Vagina (tissue), 2 donors: ENCODE measurements at regions not wholly inside any gene's neighbourhood (a gene's known extent, or its start where the extent isn't known, plus 50 kb on each side); places are given as distances from the start of the nearest gene placed in this dataset.
"Not testable (repeated sequence)": the region's sequence is repeated elsewhere in the genome, so short reads cannot be mapped to it uniquely, and the experiment has no call there.

ENCODE experiments used
- DNase-seq, 2 donors: peaks; one replicate each; pipeline ENCODE4 v3.0.0-alpha.2; 2017; ENCODE audit errors: extremely low spot score in 2 of 2
- H3K27ac ChIP-seq: fragments of 200-600 bp; sonication (generic); one replicate; pipeline ENCODE4 v1.5.1; 2019
- H3K27me3 ChIP-seq: fragments of 200-600 bp; sonication (generic); one replicate; pipeline ENCODE4 v1.5.1; 2019
- H3K36me3 ChIP-seq, 2 donors: fragments of 200-600 bp; sonication (generic); one replicate each; pipeline ENCODE4 v1.5.1; 2017 to 2019
- H3K4me1 ChIP-seq: fragments of 200-600 bp; sonication (generic); one replicate; pipeline ENCODE4 v1.5.1; 2019
- H3K4me3 ChIP-seq, 2 donors: fragments of 200-600 bp; sonication (generic); 1 replicate in 1 of 2; 2 replicates in 1 of 2; pipeline ENCODE4 v1.5.1; 2016 to 2019
- H3K9me3 ChIP-seq: fragments of 200-600 bp; sonication (generic); one replicate; pipeline ENCODE4 v1.5.1; 2019
- POLR2A ChIP-seq, 2 donors: fragments of 450-650 bp; IDR thresholded peaks; one replicate each; pipeline ENCODE4 v1.6.1; 2017; ENCODE audit warnings: antibody characterized with exemption in 2 of 2, mild to moderate bottlenecking in 2 of 2, moderate library complexity in 2 of 2
- POLR2AphosphoS5 ChIP-seq, 2 donors: sonication (generic); formaldehyde crosslinking; IDR thresholded peaks; one replicate each; pipeline ENCODE4 v1.9.0; 2017; ENCODE audit warnings: antibody characterized with exemption in 2 of 2, mild to moderate bottlenecking in 2 of 2, low read depth in 1 of 2; ENCODE audit not compliant: insufficient read depth in 1 of 2
- intact Hi-C: fragments of 100-400 bp; cut with DNase I; formaldehyde crosslinking; loops from one replicate; pipeline ENCODE4 v1.15.1; 2023
- TF ChIP-seq, protein P1 (sequence below), 3 experiments: fragments of 450-650 bp in 2 of 3; fragments of 200-600 bp in 1 of 3; sonication (generic) in 1 of 3; IDR thresholded peaks; one replicate each; pipeline ENCODE4 v1.5.1; 2017 to 2019; ENCODE audit warnings: antibody characterized with exemption in 3 of 3, mild to moderate bottlenecking in 2 of 3, moderate library complexity in 2 of 3

DNA sequence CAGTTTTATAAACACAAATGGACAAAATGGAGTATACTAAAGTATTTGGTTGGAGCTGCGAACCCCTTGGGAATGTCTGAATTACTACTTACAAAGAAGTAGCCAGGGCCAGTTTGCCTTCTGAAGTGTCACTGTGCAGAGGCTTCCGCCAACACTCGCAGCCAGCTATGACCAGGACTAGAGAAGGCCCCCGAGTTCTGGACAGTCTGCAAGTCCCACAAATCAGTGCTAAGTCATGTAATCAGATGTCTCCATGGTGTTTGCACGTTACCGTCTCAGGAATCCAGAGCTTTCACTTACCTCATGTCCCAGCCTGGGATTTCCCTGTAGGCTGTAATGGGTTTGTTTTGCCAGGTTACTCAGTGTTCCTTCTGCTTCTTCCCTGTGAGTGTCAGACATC lies 106.6 kb upstream of the SPAG17 start:
- DNase-seq: no peak
- H3K36me3 ChIP-seq: no peaks in the 10 kb centered on the region
- no peaks in the 10 kb centered on the region for H3K9me3 ChIP-seq
- no peaks in the 10 kb centered on the region for H3K4me1 ChIP-seq
- no peak for TF ChIP-seq POLR2AphosphoS5 (IDR thresholded peaks at IDR 0.05; ENCODE audit: insufficient read depth in 1 of 2, low read depth in 1 of 2)
- TF ChIP-seq POLR2A (IDR thresholded peaks at IDR 0.05): no peak
- TF ChIP-seq, protein P1, sequence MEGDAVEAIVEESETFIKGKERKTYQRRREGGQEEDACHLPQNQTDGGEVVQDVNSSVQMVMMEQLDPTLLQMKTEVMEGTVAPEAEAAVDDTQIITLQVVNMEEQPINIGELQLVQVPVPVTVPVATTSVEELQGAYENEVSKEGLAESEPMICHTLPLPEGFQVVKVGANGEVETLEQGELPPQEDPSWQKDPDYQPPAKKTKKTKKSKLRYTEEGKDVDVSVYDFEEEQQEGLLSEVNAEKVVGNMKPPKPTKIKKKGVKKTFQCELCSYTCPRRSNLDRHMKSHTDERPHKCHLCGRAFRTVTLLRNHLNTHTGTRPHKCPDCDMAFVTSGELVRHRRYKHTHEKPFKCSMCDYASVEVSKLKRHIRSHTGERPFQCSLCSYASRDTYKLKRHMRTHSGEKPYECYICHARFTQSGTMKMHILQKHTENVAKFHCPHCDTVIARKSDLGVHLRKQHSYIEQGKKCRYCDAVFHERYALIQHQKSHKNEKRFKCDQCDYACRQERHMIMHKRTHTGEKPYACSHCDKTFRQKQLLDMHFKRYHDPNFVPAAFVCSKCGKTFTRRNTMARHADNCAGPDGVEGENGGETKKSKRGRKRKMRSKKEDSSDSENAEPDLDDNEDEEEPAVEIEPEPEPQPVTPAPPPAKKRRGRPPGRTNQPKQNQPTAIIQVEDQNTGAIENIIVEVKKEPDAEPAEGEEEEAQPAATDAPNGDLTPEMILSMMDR (IDR thresholded peaks at IDR 0.05): no peak
- no peaks in the 10 kb centered on the region for H3K27me3 ChIP-seq
- no peak overlapping the region for H3K4me3 ChIP-seq
- H3K27ac ChIP-seq: no peak overlapping the region
- intact Hi-C loops: no loop called here

DNA sequence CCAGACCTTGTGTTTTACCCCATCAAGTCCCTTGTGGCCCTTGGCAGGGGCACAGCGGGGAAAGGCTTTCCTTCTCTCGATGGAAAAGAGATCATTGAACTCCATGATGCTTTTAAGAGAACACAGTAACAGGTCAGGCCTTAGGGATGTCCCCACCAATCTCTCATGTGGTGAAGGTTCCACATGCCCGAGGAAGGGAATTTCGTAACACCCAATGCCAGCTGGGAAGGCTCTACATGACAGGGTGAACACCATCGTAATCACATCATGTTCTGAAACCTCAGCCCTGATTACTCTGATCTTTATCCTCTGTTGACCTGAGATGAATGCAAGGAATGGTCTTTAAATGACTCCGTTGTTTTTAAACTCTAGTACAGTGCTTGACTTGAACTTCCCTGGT lies 105.5 kb upstream of the SPAG17 start:
- TF ChIP-seq POLR2AphosphoS5 (IDR thresholded peaks at IDR 0.05; ENCODE audit: insufficient read depth in 1 of 2, low read depth in 1 of 2) (no peak), POLR2A (IDR thresholded peaks at IDR 0.05) (no peak)
- TF ChIP-seq, protein P1 (IDR thresholded peaks at IDR 0.05): no peak
- Histone ChIP-seq H3K4me1 (no peaks in the 10 kb centered on the region), H3K36me3 (no peaks in the 10 kb centered on the region), H3K27me3 (no peaks in the 10 kb centered on the region), H3K4me3 (no peak overlapping the region), H3K9me3 (no peaks in the 10 kb centered on the region), H3K27ac (no peak overlapping the region)
- intact Hi-C loops: no loop called here
- no peak for DNase-seq

DNA sequence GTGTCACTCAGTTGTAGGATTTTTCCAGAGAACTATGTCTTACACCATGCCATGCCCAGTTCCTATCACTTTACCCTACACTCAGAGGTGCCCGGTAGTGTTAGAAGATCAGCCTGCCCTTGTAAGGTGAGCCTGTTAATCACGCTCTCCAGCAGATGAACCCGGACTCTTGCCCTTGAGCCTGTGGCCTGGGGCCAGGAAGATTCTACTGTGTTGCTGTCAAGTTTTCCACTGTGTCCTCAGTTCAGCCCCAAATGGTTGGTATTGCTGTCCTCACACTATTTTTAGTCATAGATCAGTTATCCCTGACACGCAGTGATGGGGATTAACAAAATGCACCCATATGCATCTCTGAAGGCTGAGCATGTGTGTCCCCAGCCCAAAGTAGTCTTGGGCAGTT lies 105.0 kb upstream of the SPAG17 start:
- Histone ChIP-seq H3K4me1 (no peaks in the 10 kb centered on the region), H3K27ac (no peak overlapping the region)
- intact Hi-C loops: no loop called here

DNA sequence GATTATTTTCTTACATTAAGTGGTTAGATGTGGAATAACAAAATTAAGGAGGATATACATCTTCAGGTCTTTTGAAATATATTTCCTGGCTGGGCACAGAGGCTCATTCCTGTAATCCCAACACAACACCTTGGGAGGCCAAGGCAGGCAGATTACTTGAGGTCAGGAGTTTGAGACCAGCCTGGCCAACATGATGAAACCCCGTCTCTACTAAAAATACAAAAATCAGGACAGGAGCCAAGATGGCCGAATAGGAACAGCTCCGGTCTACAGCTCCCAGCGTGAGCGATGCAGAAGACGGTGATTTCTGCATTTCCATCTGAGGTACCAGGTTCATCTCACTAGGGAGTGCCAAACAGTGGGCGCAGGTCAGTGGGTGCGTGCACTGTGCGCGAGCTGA lies 95.6 kb upstream of the SPAG17 start:
- H3K36me3 ChIP-seq, H3K9me3 ChIP-seq, H3K4me1 ChIP-seq, H3K4me3 ChIP-seq, H3K27me3 ChIP-seq, H3K27ac ChIP-seq, DNase-seq, intact Hi-C loops: not testable (repeated sequence)

More for the DNA sequence above, 105.0 kb upstream of the SPAG17 start:
- no peak for DNase-seq
- H3K36me3 ChIP-seq: no peaks in the 10 kb centered on the region
- TF ChIP-seq POLR2AphosphoS5 (IDR thresholded peaks at IDR 0.05; ENCODE audit: insufficient read depth in 1 of 2, low read depth in 1 of 2): no peak
- no peak for TF ChIP-seq POLR2A (IDR thresholded peaks at IDR 0.05)
- TF ChIP-seq, protein P1 (IDR thresholded peaks at IDR 0.05): no peak
- no peaks in the 10 kb centered on the region for H3K27me3 ChIP-seq
- no peaks in the 10 kb centered on the region for H3K9me3 ChIP-seq
- no peak overlapping the region for H3K4me3 ChIP-seq

DNA sequence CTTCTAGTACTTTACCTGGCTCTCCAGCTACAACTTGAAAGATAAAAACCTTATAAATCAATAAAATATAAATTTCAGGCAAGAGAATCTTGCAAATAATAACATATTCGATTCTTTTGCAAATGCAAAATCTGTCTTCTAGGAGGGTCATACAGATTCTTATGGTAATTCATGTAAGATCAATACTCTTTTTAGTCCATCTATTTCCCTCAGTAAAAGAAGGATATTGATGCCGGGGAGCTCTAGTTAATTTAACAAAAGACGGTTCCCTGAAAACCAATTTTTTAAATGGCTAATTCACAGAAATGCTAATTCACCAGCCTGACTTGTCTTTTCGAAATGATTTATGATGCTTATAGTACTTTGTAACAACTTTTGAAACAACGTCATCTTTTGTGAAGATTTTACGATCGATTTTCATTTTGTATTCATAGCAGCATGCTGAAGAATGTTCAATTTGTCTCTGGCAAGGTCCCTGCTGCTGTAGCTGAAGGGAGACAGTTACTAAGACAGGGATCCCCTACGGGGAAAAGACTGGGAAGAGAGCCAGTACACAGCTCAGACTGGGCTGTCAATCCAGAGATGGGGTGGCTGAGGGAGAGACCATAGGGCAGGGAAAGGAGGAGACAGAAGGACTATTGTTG lies 90.6 kb upstream of the SPAG17 start:
- Histone ChIP-seq H3K36me3 (no peaks in the 10 kb centered on the region), H3K9me3 (no peaks in the 10 kb centered on the region), H3K27ac (no peak overlapping the region), H3K27me3 (no peaks in the 10 kb centered on the region), H3K4me3 (no peak overlapping the region), H3K4me1 (no peaks in the 10 kb centered on the region)
- no peak for DNase-seq
- TF ChIP-seq, protein P1 (IDR thresholded peaks at IDR 0.05): no peak
- TF ChIP-seq POLR2A (IDR thresholded peaks at IDR 0.05) (no peak), POLR2AphosphoS5 (IDR thresholded peaks at IDR 0.05; ENCODE audit: insufficient read depth in 1 of 2, low read depth in 1 of 2) (no peak)
- intact Hi-C loops: no loop called here
